SK-N-MC (cell line): ENCODE measurements at regions not wholly inside any gene's neighbourhood (a gene's known extent, or its start where the extent isn't known, plus 50 kb on each side); places are given as distances from the start of the nearest gene placed in this dataset.

Experiments used
- EZH2 ChIP-seq: fragments of 200-600 bp; sonication (generic); IDR thresholded peaks from one replicate; pipeline ENCODE4 v1.6.1; 2017; ENCODE audit warnings: antibody characterized with exemption
- FOXP2 ChIP-seq: optimal IDR thresholded peaks from 2 replicates; pipeline ENCODE3; 2011; ENCODE audit warnings: mild to moderate bottlenecking, moderate library complexity; ENCODE audit not compliant: insufficient read depth; ENCODE audit errors: extremely low read length, control extremely low read depth
- POLR2AphosphoS5 ChIP-seq: IDR thresholded peaks from 2 replicates; pipeline ENCODE4 v1.6.1; 2012; ENCODE audit warnings: mild to moderate bottlenecking, low read depth, low read length, borderline replicate concordance

GRCh38 chr18:78596794-78597345 is 382.7 kb upstream of the SALL3 start:
- TF ChIP-seq POLR2AphosphoS5 (no peak), EZH2 (no peak), FOXP2 (no peak)
